Pancreas (tissue), 10 donors: ENCODE measurements at regions not wholly inside any gene's neighbourhood (a gene's known extent, or its start where the extent isn't known, plus 50 kb on each side); places are given as distances from the start of the nearest gene placed in this dataset.

ENCODE experiments used
- ATAC-seq, 4 donors: fragments of 200-7000 bp; cut with Tn5 transposase; one replicate each; pipeline versions ENCODE4 v1.8.0 to v1.9.1; 2020; ENCODE audit warnings: mild to moderate bottlenecking in 4 of 4, moderate library complexity in 4 of 4
- DNase-seq, 6 donors: peaks; one replicate each; pipeline ENCODE4 v3.0.0-alpha.2; 2020
- FAIRE-seq: peaks from 2 replicates; lab custom pipeline; 2012; peaks lifted over from hg19 to GRCh38; lab: Jason Lieb, UNC
- H3K27ac ChIP-seq, 4 donors: fragments of 200-600 bp; sonication (generic); 1 replicate in 3 of 4; 2 replicates in 1 of 4; pipeline versions ENCODE4 v1.5.0 to v1.8.0; 2020
- H3K27me3 ChIP-seq, 4 donors: fragments of 200-600 bp; one replicate each; pipeline ENCODE4 v1.8.0; 2021
- H3K36me3 ChIP-seq, 3 donors: fragments of 200-600 bp; sonication (generic) in 1 of 3; one replicate each; pipeline versions ENCODE4 v1.5.0 to v1.8.0; 2020 to 2021
- H3K4me1 ChIP-seq, 3 donors: fragments of 200-600 bp; one replicate each; pipeline ENCODE4 v1.8.0; 2021
- H3K4me3 ChIP-seq, 4 donors: fragments of 200-600 bp; sonication (generic) in 2 of 4; one replicate each; pipeline versions ENCODE4 v1.5.0 to v1.8.0; 2020 to 2021
- H3K9me3 ChIP-seq, 4 donors: fragments of 200-600 bp; one replicate each; pipeline ENCODE4 v1.8.0; 2021
- WGBS, 2 donors: extraction: QIAGEN DNeasy Blood & Tissue Kit; methylation state at CpG; one replicate each; pipeline ENCODE4 v1.1.7; 2013; 5-methylcytosine and 5-hydroxymethylcytosine counted together
- intact Hi-C, 3 donors: fragments of 100-400 bp; cut with DNase I; formaldehyde crosslinking; loops; one replicate each; pipeline versions ENCODE4 v1.11.1 to v1.14.2; 2022
- TF ChIP-seq, protein P1 (sequence below), 4 donors: fragments of 200-600 bp; sonication (generic) in 3 of 4; IDR thresholded peaks; one replicate each; pipeline versions ENCODE4 v1.5.0 to v1.8.0; 2021; ENCODE audit warnings: antibody characterized with exemption in 4 of 4
- donor health status: healthy with polysubstance abuse.
- donor health status: DM: no; HTN: no; CAD: no; lungs with moderate emphysema.
- donor health status: DM: no; HTN: no; CAD: no.
- donor health status: control.
- donor health status: control.
- donor health status: Bipolar disorder and iron deficiency.
- donor health status: DM: yes; HTN: yes; CAD: no.
- donor health status: DM: no; HTN: no; CAD: no.
- donor health status: DM: no; HTN: no; CAD: no.
- donor health status: DM: yes; HTN: yes; CAD: no.

DNA sequence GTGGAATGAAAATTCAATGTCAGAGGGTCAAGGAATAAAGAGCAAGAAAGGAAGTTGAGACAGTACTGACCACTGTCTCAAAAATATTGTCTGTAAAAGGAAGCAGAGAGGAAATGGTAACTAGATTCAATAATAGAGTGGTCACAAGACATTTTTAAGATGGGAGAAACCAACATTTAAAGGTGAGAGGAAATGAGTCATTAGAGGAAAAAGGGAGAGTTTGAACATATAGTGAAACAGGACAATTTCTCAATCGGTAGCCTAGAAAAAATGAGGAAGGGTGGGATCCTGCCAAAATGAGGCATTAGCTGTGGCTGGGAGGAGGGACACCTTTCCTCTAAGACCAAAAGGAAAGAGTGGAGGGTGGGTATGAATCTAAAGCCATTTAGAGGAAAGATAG lies 288.5 kb downstream of the SP3 start:
- Histone ChIP-seq H3K9me3 (no peaks in the 10 kb centered on the region), H3K4me3 (no peak overlapping the region), H3K4me1 (no peaks in the 10 kb centered on the region), H3K27ac (no peak overlapping the region), H3K36me3 (no peaks in the 10 kb centered on the region), H3K27me3 (no peaks in the 10 kb centered on the region)
- TF ChIP-seq, protein P1, sequence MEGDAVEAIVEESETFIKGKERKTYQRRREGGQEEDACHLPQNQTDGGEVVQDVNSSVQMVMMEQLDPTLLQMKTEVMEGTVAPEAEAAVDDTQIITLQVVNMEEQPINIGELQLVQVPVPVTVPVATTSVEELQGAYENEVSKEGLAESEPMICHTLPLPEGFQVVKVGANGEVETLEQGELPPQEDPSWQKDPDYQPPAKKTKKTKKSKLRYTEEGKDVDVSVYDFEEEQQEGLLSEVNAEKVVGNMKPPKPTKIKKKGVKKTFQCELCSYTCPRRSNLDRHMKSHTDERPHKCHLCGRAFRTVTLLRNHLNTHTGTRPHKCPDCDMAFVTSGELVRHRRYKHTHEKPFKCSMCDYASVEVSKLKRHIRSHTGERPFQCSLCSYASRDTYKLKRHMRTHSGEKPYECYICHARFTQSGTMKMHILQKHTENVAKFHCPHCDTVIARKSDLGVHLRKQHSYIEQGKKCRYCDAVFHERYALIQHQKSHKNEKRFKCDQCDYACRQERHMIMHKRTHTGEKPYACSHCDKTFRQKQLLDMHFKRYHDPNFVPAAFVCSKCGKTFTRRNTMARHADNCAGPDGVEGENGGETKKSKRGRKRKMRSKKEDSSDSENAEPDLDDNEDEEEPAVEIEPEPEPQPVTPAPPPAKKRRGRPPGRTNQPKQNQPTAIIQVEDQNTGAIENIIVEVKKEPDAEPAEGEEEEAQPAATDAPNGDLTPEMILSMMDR (IDR thresholded peaks at IDR 0.05): no peak
- WGBS, 2 donors: 76 to 81% methylated on average over 1 of the region's 1 CpG
- intact Hi-C loops: no loop called here
- no peak for ATAC-seq
- DNase-seq: no peak
- FAIRE-seq: no peak

DNA sequence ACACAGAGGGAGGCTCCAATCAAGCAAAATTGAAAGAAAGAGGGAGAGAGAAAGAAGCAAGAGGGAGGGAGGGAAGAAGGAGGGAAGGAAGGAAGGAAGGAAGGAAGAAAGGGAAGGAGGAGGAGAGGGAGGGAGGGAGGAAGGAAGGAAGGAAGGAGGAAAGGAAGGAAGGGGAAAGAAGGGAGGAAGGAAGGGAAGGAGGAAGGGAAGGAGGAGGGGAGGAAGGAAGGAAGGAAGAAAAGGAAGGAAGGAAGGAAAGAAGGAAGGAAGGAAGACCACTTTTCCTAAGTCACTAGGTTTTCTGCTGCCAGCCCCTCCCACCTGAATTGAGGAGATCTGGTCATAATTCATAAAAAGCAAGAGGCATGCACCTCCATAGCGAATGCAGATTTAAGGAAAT lies 287.0 kb downstream of the SP3 start:
- Histone ChIP-seq H3K4me3 (no peak overlapping the region), H3K27me3 (no peaks in the 10 kb centered on the region), H3K9me3 (no peaks in the 10 kb centered on the region), H3K36me3 (no peaks in the 10 kb centered on the region), H3K4me1 (no peaks in the 10 kb centered on the region), H3K27ac (no peak overlapping the region)
- WGBS, 2 donors: 74 to 83% methylated on average over 1 of the region's 1 CpG
- ATAC-seq (no peak), DNase-seq (no peak), FAIRE-seq (no peak)
- TF ChIP-seq, protein P1 (IDR thresholded peaks at IDR 0.05): no peak
- intact Hi-C loops: no loop called here

DNA sequence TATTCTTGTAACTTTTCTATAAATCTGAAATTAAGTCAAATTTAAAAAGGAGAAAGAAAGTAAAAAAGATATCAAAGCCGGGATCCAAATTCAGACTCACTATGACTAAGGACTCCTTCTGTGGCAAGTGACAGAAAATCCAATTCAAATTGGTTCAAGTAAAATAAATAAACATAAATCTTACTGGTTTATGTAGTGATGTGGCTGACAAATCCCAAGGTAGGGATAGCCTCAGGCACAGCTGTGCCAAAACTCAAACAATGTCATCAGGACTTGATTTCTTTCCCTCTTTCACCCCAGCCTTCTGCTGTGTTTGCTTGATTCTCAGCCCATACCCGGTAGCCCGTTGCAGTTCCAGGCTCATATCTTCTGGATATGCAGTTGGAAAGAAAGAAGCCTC lies 284.6 kb downstream of the SP3 start:
- intact Hi-C loops: no loop called here
- no peaks in the 10 kb centered on the region for H3K27me3 ChIP-seq
- no peak overlapping the region for H3K27ac ChIP-seq
- no peak overlapping the region for H3K4me3 ChIP-seq
- TF ChIP-seq, protein P1 (IDR thresholded peaks at IDR 0.05): no peak
- no peaks in the 10 kb centered on the region for H3K4me1 ChIP-seq
- H3K9me3 ChIP-seq: no peaks in the 10 kb centered on the region
- FAIRE-seq (no peak), ATAC-seq (no peak), DNase-seq (no peak)
- H3K36me3 ChIP-seq: no peaks in the 10 kb centered on the region
- 81 to 83% methylated on average over 3 of the region's 3 CpGs for WGBS, 2 donors

DNA sequence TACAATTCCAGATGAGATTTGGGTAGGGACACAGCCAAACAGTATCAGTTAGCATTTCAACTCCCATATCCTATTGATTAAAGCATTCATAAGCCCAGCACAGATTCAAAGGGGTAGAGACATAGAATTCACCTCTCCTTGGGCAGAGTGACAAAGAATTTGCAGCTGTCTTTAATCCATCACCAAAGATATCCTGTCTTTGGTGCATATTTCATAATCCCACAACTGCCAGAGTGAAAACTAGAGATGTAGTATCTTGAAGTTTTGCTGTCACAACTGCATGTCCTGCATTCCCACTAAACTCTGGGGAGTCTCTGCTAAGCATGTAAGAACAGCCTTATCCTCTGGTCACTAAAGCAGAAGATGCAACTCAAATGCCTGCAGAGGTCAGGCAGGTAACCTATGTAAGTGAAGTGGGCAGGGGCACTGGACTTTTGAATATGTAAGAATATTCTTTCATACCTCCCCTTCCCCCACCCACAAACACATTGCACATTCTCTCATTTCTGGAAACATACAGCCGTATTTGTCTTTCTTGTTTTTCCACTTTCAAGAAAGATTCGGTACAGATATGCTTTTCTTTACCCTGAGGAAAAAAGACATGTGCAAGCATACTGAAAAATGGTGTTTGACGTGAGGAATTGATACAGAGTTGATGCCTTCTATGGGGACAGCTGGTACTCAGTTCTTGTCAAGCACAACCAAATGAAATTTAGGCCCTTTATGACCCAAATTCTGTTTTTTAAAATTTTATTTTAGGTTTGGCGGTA lies 283.1 kb downstream of the SP3 start:
- Histone ChIP-seq H3K4me3 (no peak overlapping the region), H3K27me3 (no peaks in the 10 kb centered on the region), H3K36me3 (no peaks in the 10 kb centered on the region), H3K27ac (no peak overlapping the region), H3K4me1 (no peaks in the 10 kb centered on the region), H3K9me3 (no peaks in the 10 kb centered on the region)
- no peak for FAIRE-seq
- WGBS, 2 donors: 65 to 70% methylated on average over 4 of the region's 4 CpGs
- no peak for DNase-seq
- intact Hi-C loops: no loop called here
- no peak for ATAC-seq
- TF ChIP-seq, protein P1 (IDR thresholded peaks at IDR 0.05): no peak

DNA sequence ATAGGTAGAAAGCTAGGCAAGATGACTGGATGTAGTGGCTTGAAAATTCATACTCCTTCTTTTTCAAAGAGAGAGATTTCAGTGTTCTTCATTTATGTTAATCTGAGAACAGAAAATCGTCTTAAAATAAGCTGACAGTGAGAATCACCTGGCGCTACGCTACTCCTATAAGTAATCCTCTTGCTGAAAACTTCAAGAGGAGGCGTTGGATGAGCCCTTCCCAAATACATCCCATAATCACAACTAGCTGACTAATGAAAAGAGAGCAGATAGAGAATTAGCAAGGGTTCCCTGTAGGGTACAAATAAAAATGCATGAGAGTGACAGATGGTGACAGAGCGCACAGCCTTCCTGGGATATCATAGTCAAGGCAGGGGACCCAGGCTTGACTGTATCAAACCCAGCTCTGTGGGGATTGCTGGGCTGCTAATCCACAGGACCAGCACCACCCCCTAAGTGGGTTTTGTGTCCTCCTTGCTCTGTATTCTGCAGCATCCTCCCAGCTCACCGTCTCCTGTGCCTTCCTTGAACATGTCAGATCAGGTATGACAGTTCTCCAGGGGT lies 280.2 kb downstream of the SP3 start:
- no peak for FAIRE-seq
- Histone ChIP-seq H3K4me1 (no peaks in the 10 kb centered on the region), H3K4me3 (no peak overlapping the region), H3K9me3 (no peaks in the 10 kb centered on the region), H3K36me3 (no peaks in the 10 kb centered on the region), H3K27me3 (no peaks in the 10 kb centered on the region), H3K27ac (no peak overlapping the region)
- no peak for DNase-seq
- no peak for ATAC-seq
- WGBS, 2 donors: 78 to 93% methylated on average over 6 of the region's 6 CpGs
- TF ChIP-seq, protein P1 (IDR thresholded peaks at IDR 0.05): no peak
- intact Hi-C loops: no loop called here
